Glomerular visceral epithelial cell (primary cell): ENCODE measurements at regions not wholly inside any gene's neighbourhood (a gene's known extent, or its start where the extent isn't known, plus 50 kb on each side); places are given as distances from the start of the nearest gene placed in this dataset.
A peak's percentile ranks its signal among the peaks of the same experiment; 100 is the strongest.

Experiments used
- DNase-seq: peaks from one replicate; pipeline ENCODE4 v3.0.0-alpha.2; 2016; ENCODE audit errors: extremely low spot score

DNA sequence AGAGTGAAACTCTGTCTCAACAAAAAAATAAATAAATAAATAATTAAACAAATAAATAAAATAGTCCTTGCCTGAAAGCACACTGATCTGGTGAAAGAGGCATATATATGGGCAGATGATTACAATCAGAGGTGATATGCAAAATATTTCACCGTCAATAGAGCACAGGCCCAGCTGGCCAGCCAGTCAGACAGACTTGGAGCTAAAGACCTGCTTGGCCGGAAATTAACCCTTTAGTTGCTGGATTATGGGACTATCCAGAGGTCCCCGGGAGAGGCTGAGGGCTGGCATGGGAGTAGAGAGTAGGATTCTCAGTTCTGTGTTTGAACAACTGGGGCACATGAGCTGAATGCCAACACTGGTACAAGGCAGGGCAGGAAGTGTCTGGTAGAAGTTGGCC lies 59.1 kb upstream of the CTNNB1 start:
- DNase-seq = no peak

DNA sequence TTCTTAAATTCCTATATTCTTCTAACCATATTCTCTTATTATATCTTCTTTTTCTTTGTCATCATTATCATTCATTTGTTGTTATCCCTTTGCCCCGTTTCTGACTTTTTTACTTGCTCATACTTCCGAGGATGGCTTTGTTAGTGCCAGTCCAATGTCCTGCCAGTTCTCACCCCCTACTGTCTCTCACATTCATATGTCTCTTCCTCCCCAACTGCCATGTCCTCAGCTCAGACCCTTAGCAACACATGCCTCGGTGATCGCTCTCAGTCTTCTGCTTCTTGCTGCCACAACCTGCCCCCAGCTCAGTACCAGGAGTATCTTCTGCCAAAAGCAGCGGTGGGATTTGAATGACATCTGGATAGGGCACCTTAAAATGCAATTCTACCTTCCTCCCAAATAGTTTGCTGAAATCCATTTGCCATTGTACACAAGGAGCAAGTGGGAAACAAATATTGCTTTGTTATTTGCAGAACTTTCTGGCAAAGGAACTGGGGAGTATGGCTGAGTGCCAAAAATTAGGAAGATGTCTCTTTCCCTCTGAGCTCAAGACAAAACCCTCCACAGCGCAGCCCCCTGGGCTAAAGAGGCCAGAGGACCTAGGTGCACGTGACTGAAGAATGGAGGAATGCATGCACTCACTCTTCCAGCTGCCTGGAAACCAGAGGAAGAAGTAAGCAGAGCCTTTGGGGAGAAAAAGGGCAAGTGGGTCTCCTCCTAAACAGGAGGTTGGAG lies 57.7 kb upstream of the CTNNB1 start:
- DNase-seq = no peak

DNA sequence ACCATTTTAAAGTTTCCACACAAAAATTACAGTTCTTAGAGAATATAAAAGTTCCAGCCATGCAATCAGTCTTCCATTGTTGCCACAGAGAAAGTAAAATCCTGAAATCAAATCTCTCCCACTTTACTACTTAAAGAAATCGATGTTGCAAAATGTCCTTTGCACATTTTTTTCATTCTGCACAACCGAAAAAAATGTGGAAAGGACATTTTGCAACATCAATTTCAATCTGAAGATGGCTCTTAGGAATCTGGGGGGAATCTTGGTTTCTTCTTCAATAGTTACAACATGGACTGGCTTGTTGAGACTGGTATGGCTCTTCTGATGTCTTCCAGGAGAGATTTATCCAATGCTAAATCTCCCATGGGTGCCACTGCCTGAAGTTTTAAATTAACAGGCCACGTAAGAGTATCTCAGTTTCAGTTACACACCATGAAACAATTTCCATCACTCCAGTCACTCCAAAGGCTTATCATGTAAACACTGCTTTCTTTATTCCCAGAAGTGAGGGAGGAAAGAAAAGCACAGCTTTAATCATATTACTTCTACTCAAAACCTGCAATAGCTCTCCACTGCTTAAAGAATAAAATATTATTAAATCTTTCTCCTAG lies 55.8 kb upstream of the CTNNB1 start:
- no peak for DNase-seq

DNA sequence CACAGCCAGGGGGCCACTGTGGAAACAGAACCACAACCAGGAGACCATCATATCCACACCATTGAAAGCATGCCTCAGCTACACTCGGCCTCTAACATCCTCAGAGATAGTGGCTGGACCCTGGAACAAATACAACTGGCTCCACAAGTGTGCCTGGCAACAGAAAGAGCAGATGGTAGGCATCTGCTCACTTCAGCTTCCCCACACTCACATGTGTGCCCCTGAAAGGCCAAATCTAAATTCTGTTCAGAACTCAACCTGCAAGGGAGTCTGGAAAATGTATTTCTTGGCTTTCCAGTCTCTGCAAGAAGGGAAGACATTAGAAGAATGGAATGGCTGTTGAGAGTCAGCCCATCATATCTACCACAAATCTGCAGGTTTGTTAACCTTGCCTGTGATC lies 54.7 kb upstream of the CTNNB1 start:
- DNase-seq = no peak

DNA sequence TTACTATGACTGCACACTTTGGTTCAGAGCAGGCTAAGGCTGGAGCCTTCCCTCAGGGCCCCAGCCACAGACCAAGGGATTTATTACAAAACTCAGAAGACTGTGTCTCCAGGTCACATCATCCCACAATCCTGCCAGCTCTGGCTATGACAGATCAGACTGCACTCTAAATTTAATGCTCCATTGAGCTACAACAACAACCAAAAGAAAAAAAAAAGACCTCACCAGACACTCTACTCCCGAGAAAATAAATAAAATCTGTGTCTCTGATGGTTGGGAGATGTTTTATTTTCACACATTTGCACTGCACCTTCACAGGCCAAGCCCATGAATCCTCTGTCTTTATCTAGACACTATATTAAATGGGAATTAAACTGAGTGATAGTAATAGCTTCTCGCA lies 50.8 kb upstream of the CTNNB1 start:
- peak; percentile 90 for DNase-seq

DNA sequence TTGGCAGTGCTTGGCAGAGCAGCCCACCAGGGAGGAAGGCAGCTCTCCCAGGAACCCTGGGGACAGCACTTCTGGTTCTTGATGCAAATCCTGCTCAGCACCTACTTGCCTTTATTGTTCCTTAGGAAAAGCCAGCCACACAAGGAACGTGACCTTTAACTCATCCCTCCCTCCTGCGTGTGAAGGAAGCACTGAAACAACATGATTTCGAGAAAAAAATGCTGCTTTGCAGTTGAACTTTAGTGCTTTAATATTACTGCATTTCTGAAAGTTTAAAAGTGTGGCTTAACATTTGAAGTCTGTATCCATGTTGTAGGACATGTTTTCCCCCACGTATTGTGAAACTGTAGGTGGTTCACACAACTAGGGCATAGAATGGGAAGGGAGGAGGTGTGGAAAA lies 50.4 kb upstream of the CTNNB1 start:
- DNase-seq = no peak
